HG02981 (cell line): ENCODE measurements at regions not wholly inside any gene's neighbourhood (a gene's known extent, or its start where the extent isn't known, plus 50 kb on each side); places are given as distances from the start of the nearest gene placed in this dataset.

ENCODE experiments used
- ATAC-seq: cut with Tn5 transposase; IDR thresholded peaks from one replicate; pipeline ENCODE4 v1.9.1; 2021; ENCODE audit warnings: mild to moderate bottlenecking, moderate library complexity; ENCODE audit not compliant: unreplicated experiment

DNA sequence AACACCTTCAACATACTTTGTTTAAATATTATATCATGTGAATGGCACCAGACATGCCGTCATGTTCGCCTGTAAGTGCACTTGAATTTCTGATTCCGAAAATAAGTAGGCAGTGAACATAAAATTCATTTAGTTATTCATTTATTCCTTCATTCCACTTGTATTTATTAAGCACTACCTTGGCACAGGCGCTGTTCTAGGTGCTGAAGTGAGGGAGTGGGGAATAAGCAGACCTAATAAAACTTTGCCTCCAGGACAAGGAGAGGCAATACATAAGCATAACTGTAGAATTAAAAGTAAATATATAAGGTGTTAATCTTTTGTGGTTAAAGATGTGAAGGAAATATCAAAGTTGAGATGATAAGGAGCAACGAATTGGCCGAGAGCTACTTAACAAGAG is 297.4 kb downstream of the TENT4A start:
- ATAC-seq = no peak

DNA sequence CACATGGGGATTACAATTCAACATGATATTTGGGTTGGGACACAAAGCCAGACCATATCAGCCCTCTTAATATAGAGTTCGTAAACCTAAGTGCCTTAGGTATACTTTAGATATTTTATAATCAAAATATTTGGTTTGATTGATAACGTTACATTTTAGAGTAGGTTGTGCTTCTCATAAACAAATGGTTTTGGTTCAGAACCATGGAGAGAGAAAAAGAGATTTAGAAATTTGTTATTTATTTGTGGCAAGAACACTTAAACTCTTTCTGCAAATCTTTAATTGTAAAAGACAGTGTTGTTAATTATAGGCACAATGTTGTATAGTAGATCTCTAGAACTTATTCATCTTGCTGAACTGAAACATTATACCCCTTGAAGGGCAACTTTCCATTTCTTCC is 298.8 kb downstream of the TENT4A start:
- ATAC-seq = no peak

DNA sequence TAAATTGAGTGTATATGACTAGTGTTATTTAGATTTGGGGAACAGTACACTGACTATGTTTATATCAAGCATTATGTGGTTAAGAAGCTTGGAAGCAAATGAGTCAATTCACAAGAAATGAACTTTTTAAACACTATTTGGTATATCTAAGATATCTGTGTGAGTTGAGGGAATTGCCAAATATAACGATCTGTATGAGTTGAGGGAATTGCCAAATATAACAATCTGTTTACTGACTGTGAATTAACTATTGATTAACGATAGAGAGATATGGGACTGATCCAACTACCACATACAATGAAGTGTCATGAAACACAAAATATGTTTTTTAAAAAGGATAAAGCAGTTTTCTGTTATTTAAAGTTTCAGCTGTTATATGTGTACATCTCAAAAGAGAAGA is 301.4 kb downstream of the TENT4A start:
- no peak for ATAC-seq

DNA sequence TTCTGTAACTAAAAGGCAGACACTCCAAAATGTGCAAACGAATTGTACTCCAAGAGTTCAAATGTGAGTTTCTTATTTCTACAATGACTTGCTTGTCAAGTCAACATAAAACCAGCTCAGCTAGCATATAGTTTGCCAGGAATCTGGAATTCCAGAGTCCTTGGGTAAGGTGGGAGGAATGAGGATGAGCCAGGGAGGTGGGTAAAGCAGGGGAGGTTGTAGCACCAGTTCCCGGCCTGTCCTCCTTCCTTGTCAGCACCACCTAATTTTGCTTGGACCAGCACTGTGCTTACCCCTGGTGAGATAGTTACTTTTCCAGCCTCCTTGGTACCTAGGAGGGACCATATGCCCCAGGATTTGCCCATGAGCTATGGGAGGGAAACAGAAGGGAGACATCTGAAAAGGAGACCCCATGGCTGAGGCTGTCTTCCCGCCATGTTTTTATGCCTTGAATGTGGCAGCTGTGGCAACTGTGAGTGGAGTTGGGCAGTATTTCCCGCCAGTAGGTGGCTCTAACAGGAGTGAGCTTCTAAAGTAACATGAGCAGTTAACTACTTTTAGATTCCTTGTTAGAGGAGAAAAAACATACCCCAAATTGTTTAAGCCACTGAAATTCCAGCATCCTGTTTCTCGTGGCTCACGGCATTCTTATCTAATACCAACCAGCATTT is 302.5 kb downstream of the TENT4A start:
- ATAC-seq = no peak

DNA sequence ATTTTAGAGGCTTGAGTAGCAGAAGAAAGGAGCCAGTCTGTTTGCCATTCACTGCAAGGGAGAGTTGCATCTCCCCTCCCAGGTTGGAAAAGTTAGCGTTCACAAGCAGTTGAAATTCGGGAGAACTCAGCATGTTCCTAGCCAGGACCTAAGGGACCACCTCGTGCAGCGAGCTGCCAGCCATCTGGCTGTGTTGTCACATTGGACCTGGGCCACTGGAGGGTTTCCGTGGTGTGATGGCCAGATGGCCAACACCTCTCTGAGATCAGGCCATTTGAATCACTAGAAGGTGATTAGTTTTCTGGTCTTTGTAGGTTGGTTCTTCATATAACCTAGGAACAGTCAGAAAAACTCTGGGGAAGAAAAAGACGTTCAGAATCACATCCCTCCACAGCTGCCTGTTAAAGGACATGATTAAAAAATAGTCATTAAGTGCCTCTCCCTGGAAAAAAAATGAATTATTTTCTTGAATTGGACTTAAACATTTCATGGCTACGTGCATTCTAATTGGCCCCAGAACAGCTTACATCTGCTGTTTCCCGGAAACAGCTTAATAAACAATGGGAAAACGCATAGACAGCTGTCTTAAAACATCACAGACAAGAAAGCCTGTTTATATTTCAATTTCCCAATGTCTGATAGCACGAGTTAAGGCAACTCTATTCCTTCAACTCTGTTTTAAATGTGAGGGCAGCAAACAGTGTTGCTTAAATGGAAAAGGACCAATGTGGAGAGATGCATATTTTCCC is 303.9 kb downstream of the TENT4A start:
- ATAC-seq = no peak

DNA sequence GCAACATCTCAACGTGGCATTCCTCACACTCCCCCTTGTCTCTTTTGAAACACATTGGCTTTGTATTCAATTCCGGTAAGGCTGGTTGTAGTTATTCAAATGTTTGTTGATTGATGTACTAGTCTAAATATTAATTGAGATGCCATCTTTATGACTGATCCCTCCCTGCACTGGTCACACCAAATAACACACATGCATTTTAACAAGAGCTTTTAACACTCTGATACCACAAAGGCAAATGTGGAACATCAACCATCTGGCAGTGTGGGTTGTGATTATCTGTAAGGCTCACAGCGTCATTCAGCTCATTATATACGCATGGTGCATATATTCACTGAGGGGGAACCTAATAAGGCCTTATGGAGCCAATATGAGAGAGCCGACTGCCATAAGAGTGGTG is 305.0 kb downstream of the TENT4A start:
- no peak for ATAC-seq

DNA sequence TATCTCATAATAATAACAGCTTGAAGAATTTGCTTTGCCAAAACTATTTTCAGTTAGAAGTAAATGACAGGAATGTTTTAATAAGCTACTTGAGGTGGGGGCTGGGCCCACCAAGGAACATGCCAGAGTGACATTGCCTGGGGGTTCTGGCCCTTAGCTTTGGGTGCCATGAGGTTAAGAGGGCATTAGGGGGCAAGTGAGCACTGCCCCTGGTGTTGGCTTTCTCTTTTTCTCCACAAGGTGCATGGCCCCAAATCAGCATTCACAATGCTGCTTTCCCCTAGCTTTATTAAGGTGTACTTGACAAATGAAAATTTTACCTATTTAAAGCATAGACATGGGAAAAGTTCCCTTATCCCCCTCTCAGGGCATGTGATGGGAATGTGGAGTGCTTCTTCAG is 305.4 kb downstream of the TENT4A start:
- no peak for ATAC-seq

DNA sequence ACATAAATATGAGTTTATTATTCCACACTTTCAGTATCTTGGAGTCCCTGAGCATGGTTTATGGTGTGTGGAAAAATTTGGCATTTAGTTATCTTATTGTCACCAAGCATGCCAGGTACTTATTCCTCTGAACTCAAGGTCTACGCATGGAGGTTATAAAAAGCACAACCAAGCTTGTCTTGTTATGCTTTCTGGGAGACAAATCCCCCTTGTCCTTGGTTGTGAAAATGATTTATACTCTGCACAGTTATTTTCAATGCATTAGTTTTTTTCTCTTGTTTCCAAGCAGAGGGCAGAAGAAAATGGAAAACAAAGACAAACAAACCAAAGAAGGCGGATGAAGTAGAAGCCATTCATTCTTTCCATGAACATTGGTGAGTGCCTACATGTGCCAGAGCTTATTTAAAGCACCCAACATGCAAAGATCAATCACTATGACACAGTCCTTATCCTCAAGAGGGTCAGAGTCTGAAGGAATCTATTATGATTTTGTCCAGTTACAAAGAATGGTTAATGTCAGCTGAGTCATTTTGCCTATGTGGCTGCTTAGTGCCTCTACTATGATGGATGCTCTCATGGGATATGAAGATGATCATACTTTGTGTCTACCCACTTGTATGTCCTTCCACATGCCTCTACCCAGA is 323.1 kb downstream of the TENT4A start:
- ATAC-seq = no peak

DNA sequence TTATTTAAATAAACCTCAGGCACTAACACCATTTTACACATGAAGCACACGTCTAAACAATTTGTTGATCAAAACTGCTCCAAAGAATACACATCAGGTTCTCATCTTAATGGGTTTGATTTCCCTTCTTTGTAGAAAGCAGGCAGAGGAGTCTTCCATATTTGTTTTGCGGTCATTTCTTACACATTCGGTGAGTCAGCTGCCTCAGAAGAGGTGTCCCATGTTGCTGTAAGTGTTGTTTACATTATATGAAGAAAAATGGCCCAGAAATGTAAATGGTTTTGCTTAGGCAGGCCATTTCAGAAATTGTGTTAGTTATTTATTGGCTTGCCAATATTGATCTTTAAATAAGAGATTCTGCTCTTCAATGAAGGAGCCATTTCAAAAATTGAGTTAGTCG is 325.8 kb downstream of the TENT4A start:
- no peak for ATAC-seq

DNA sequence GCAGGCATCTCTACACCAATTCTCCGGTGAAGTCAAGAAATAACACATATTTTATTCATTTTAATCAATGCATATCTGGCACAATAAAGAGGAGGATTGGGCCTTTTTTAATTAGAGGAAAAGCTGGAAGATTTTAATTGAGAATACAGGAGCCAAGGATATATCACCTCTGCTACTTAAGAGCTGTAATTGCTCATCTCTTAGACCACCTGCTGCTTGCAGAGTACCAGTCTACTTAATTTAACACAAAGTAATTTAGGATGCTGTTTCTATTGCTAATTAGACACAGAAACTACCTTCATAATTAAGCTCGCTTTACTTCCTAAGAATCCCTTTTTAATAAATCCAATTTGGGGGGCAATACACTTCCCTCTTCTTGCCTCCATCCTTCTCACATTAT is 326.9 kb downstream of the TENT4A start:
- no peak for ATAC-seq

DNA sequence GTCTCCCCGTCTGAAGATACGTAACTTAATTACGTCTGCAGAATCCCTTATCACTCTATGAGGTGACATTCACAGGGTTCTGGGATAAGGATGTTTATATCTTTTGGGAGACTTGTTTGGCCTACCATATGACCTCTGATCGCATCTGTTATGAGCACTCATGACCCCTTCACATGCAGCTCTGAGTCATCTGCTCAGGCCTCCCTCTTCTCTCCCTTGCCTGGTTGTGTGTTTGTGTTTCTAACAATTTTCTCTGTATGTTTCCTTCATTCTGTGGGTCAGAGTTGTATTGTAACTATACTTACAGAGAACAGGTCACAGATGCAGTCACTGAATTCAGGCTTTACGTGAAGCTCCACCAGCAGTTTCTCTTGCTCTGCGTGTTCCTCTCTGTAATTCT is 330.6 kb downstream of the TENT4A start:
- ATAC-seq = no peak

DNA sequence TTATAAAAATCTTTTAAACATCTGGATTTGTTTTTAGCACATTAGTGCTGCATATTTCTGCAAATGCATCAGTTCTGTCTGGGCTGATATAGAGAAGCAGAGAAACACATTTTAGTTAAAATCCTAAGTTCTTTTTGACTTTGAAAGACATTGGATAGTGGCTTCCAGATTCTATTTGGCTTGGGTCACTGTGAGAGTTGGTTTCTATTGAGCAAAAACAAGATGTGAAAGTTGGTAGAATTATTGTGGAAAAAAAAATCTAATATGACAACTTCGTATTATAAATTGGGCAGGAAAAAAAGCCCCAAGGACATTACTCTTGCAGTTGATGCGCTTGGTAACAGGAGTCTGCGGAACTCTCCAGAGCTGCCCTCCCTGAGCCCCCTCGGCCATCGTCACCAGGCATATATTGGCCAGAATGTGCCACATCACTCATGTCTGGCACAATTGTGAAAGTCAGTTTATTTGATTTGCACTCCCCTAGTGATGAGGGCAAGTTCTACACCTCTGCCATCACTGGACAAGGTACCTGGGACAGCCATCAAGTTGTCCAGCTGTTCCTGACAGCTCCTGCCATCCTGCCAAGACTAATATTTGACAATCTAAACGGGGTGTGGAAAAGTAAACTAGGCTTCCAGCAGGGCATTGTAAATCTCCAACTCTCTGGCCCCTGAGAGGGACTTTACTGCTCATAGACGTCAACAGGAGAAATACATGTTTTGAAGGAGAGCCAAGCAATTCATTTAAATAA is 334.5 kb downstream of the TENT4A start:
- no peak for ATAC-seq

DNA sequence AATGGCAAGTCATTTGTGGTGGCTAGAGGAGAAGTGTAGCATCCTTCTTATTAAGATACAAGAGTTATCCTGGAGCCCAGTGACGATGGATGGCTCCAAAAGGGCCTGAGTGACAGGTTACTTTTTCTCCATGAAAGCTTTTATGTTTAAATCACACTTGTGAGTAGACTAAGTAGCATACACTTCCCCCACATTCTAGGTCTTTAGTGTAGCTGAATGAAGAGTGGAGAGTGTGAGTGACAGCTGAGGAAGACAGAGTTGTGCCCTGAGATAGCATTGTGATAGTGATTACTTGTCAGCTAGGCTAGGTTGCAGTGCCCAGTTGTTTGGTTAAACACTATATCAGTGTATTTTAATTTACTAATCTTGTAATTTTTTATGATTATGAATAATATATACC is 337.8 kb downstream of the TENT4A start:
- no peak for ATAC-seq

DNA sequence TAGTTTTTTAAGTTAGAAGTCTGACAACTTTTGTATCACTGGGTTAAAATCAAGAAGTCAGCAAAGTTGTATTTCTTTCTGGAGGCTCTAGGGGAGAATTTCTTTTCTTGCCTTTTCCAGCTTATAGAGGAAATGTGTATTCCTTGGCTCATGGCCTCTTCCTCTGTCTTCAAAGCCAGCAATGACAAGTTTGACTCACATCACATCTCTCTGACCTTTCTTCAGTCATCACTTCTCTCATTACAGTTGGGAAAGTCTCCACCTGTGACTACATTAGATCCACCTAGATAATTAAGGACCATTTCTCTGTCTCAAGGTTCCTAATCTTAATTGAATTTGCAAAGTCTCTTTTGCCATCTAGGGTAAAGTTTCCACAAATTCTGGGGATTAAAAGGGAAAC is 339.9 kb downstream of the TENT4A start:
- ATAC-seq = no peak

DNA sequence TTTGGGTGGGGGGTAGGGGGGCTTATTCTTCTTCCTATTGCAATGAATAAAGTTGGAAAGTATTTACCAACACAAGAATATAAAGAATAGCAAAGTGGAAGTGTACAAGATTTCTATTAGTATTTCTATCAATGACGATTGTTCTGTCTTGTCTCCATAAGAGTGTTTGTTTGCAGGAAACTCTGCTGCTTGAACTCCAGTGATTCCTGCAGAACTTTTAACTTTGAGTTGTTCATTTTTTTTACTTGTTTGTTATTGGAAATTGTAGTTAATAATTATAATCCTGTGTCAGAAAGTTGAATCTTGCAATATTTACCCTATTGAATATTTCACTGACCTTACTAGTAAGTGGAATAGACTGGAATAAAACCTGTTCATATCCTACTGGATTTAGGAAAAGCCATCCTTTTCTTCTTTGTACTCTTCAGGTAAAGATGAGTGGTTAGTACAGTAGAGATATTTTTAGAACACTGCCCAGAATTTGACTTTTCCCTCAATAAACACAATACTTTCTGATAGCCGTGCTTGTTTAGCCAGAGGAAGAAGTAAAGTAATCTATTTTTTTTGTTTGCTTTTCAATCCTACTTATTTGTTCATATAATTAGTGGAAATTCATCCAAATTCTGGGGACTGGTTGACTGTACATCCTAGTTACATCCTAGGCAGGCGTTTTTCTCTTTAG is 340.4 kb downstream of the TENT4A start:
- no peak for ATAC-seq

DNA sequence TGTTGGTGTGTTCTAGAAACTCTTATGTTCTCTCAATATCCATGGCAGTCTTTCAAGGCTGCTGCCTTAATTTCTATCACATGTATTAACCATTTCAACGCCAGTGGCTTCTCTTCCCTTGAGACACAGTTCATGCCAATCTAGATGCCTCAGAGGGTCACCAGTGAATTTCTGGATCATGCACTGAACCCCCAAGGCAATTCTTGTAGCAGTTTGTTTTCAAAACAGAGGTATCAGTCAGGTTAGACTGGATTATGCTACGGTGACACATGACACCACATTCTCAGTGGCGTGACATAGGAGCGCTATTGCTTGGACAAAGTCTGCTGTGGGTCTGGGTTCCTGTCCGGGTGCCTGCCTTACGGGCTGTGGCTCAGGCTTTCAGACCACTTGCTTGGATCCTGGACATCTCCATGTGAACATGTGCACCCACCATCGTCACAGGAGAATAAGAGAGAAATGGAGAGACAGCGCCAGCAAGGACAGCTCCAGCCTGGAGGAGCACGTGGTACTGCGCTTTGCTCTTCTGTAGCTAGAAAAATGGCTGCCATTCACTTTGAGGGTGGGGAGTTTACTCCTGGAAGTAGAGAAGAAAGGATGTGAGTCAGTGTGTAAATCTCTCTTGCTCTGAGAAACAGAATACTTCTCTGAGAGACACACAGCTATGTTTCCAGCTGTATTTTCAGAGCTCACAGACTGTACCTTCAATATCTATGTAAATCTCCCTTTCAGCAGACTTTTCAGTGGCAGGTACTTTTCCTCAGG is 329.3 kb upstream of the ADCY2 start:
- no peak for ATAC-seq

DNA sequence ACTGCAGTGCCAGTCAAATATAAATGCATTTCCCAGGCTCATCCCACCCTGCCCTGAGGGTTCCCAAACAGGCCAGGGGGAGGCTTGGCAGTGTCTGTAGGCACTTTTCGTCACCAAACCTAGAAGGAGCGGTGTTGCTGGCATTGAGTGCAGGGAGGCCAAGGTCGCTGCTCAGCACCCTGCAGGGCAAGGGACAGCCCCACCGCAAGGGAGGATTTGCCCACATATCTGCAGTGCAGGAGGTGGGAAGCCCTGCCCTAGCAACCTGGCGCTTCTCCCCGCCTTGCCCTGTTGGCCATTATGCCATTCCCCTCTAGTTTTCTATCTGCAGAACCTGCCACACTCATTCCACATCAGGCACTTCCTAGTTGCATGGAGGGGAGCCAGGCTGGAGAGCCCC is 327.8 kb upstream of the ADCY2 start:
- no peak for ATAC-seq

DNA sequence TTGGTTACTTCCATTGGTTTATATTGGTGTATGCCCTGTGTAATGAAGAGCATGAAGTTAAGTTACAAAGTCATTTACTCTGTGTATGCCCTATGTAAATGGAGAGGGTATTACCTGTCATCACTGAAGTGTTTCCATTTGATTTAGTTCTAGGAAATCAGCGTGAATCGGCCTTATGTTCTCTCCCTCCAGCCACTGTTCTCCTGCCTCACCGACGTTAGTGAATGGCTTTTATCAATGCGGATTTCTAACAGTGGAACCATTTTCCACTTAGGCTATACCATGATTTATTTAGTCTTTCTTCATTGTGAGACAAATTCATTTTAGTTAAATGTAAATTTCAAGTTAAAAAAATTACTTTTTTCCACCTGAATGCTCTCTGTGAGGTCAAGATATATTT is 327.0 kb upstream of the ADCY2 start:
- no peak for ATAC-seq

DNA sequence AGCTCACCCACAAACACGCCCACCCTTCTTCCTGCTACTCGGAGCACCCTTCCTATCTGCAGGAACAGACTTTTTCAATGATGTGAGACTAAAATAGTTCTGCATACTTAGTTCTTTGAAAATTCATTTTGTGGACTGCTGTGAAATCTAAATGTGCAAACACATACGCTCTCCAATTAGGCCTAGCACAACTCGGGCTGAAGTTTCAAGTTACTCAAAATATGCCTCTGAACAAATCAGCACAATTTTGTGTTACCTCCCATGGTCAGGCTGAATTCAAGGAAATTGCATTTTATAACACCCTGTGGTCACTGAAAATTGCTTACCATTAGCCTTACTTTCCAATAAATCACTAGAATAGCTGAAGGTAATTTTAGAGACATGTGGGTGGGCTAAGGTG is 323.8 kb upstream of the ADCY2 start:
- ATAC-seq = no peak

DNA sequence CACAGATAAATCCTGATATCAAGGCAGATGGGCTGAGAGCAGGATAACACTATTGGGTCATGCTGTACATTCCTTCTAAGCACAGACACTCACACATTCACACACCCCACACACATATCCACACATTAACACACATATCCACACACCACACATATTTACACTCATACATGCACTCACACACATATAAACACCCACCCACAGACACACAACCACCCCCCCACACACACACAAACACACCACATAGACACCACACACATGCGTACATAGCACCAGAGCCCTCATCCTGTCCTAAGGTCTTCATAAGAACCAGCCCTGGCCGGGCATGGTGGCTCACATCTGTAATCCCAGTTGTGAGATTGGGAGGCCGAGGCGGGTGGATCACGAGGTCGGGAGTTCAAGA is 322.3 kb upstream of the ADCY2 start:
- ATAC-seq = no peak
